ENCODE measurements at regions not wholly inside any gene's neighbourhood (a gene's known extent, or its start where the extent isn't known, plus 50 kb on each side); places are given as distances from the start of the nearest gene placed in this dataset.
"Not testable (repeated sequence)": the region's sequence is repeated elsewhere in the genome, so short reads cannot be mapped to it uniquely, and the experiment has no call there.

DNA sequence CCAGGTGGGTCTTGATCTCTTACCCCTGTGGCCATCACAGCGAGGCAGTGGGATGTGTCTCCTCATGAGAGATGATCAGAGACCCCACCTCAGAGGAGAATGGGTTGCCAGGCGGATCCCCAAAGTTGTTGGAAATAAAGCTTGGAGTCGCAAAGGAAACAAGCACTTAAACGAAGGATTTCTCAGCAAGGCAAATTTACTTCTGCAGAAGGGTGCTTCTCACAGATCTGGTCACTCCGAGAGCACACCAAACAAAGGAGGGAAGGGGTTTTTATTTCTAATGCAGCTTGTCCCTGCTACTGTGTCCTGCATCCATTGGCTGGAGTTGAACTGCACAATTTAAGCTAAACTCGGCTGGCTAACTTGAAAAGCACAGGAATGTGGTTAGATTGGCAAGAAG, 466.6 kb upstream of the EYS start:
- ChIA-PET POLR2A (no interaction called here), CTCF (no interaction called here)
- no peak for TF ChIP-seq FOXM1 (IDR thresholded peaks at IDR 0.05; ENCODE audit: borderline replicate concordance)
- TF ChIP-seq CTBP1 (IDR thresholded peaks at IDR 0.05; ENCODE audit: borderline replicate concordance), result no peak
- TF ChIP-seq ELF4 (IDR thresholded peaks at IDR 0.05), result no peak
- TF ChIP-seq FOXA1 (IDR thresholded peaks at IDR 0.05), result no peak
- no peak for TF ChIP-seq FOXK2 (IDR thresholded peaks at IDR 0.05)
- TF ChIP-seq ARNT (IDR thresholded peaks at IDR 0.05), result no peak
- TF ChIP-seq PKNOX1 (IDR thresholded peaks at IDR 0.05), result no peak
- TF ChIP-seq HDGF (IDR thresholded peaks at IDR 0.05; ENCODE audit: borderline replicate concordance), result no peak
- no peak for TF ChIP-seq BHLHE40 (IDR thresholded peaks at IDR 0.05; ENCODE audit: borderline replicate concordance)
- no peak for TF ChIP-seq LEF1 (IDR thresholded peaks at IDR 0.05; ENCODE audit: borderline replicate concordance)
- TF ChIP-seq TARDBP (IDR thresholded peaks at IDR 0.05), result no peak
- no peak for TF ChIP-seq NFRKB (IDR thresholded peaks at IDR 0.05)
- no peak for TF ChIP-seq SP1 (IDR thresholded peaks at IDR 0.05)
- TF ChIP-seq L3MBTL2 (conservative IDR thresholded peaks at IDR 0.05), result no peak
- DNase-seq (ENCODE audit: extremely low spot score), result no peak

- DNase-seq (ENCODE audit: extremely low spot score); CTCF ChIA-PET; POLR2A ChIA-PET: not testable (repeated sequence)
Measured at GRCh38 chr6:66166713-66167112, 459.7 kb upstream of the EYS start.

- ChIA-PET CTCF (no interaction called here), POLR2A (no interaction called here)
- TF ChIP-seq ELF4 (IDR thresholded peaks at IDR 0.05), result no peak
- TF ChIP-seq FOXK2 (IDR thresholded peaks at IDR 0.05), result no peak
- no peak for TF ChIP-seq ARNT (IDR thresholded peaks at IDR 0.05)
- no peak for TF ChIP-seq FOXM1 (IDR thresholded peaks at IDR 0.05; ENCODE audit: borderline replicate concordance)
- TF ChIP-seq ZNF384 (IDR thresholded peaks at IDR 0.05), result no peak
- TF ChIP-seq PKNOX1 (IDR thresholded peaks at IDR 0.05), result no peak
- TF ChIP-seq NFRKB (IDR thresholded peaks at IDR 0.05), result no peak
- TF ChIP-seq HDGF (IDR thresholded peaks at IDR 0.05; ENCODE audit: borderline replicate concordance), result no peak
- TF ChIP-seq TARDBP (IDR thresholded peaks at IDR 0.05), result no peak
- no peak for DNase-seq (ENCODE audit: extremely low spot score)
Measured at GRCh38 chr6:66161546-66162108, 454.6 kb upstream of the EYS start.

DNA sequence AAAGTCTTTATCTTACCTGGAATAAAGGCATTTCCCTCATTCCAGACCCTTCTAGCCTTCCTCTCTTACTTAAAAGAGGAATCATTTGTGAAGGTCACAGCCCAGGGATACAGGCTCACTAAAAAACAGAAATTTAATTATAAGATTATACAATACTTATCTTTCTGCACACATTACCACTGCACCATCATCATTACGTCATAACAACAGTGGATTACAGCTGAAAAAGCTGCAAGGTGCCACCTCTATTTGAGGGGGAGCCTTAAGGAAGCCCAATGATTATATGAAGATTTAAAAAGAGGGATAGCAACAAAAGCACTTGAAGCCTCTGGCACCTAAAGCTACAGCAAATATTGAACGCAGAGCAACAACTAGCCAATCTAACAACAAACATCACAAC, 452.9 kb upstream of the EYS start:
- ChIA-PET CTCF (no interaction called here), POLR2A (no interaction called here)
- no peak for TF ChIP-seq HDGF (IDR thresholded peaks at IDR 0.05; ENCODE audit: borderline replicate concordance)
- no peak for TF ChIP-seq ARNT (IDR thresholded peaks at IDR 0.05)
- TF ChIP-seq SUZ12 (IDR thresholded peaks at IDR 0.05), result no peak
- TF ChIP-seq SP1 (IDR thresholded peaks at IDR 0.05), result no peak
- TF ChIP-seq L3MBTL2 (conservative IDR thresholded peaks at IDR 0.05), result no peak
- no peak for TF ChIP-seq LEF1 (IDR thresholded peaks at IDR 0.05; ENCODE audit: borderline replicate concordance)
- no peak for TF ChIP-seq ZNF384 (IDR thresholded peaks at IDR 0.05)
- no peak for TF ChIP-seq FOXM1 (IDR thresholded peaks at IDR 0.05; ENCODE audit: borderline replicate concordance)
- TF ChIP-seq BHLHE40 (IDR thresholded peaks at IDR 0.05; ENCODE audit: borderline replicate concordance), result no peak
- no peak for TF ChIP-seq FOXK2 (IDR thresholded peaks at IDR 0.05)
- TF ChIP-seq TARDBP (IDR thresholded peaks at IDR 0.05), result no peak
- TF ChIP-seq NFRKB (IDR thresholded peaks at IDR 0.05), result no peak
- no peak for TF ChIP-seq CTBP1 (IDR thresholded peaks at IDR 0.05; ENCODE audit: borderline replicate concordance)
- TF ChIP-seq PKNOX1 (IDR thresholded peaks at IDR 0.05), result no peak
- no peak for TF ChIP-seq FOXA1 (IDR thresholded peaks at IDR 0.05)
- no peak for TF ChIP-seq ELF4 (IDR thresholded peaks at IDR 0.05)
- DNase-seq (ENCODE audit: extremely low spot score), result no peak

DNA sequence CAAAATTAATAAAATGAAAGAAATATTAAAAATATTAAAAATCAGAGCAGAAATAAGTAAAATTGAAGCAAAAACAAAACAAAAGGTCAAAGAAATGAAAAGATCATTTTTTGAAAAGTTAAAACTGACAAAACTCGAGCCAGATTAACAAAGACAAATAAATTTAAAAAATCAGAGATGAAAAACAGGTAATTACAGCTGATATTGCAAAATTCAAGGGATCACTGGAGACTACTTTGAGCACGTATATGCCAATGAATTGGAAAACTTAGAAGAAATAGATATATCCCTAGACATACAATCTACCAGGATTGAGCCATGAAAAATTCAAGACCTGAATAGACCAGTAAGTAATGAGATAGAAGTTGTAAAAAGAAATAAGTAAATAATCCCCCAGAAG, 446.2 kb upstream of the EYS start:
- POLR2A ChIA-PET, result no interaction called here
- no peak for DNase-seq (ENCODE audit: extremely low spot score)
- TF ChIP-seq ELF4 (IDR thresholded peaks at IDR 0.05), result no peak
- TF ChIP-seq SP1 (IDR thresholded peaks at IDR 0.05), result no peak
- no peak for TF ChIP-seq FOXA1 (IDR thresholded peaks at IDR 0.05)
- CTCF ChIA-PET, result no interaction called here

DNA sequence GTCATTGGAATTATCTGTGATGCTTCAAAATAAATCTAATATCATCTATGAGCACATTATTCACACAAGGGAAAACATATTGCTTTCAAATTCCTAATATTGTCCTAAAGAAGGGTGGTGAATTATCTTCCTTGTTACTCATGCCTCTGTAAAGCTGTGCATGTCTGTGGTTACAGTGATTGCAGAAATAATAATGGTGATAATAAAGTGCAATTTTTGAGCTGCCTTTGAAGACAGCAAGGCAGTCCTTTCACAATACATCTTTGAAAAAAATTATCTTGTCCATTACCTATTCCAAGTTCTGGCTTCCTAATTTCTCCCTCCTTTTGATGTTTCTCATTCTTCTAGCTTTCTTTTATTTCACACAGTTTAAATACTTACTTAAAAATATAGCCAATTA, 442.1 kb upstream of the EYS start:
- CTCF ChIA-PET, result interaction anchor here (0.8 kb wide), 1 partner anchor 961 kb away, joined by 3 read pairs; no protein-coding TSS in a partner anchor

GRCh38 chr6:66145867-66146266, 438.8 kb upstream of the EYS start:
- CTCF ChIA-PET, result no interaction called here
- POLR2A ChIA-PET, result no interaction called here
- no peak for TF ChIP-seq FOXA1 (IDR thresholded peaks at IDR 0.05)
- no peak for TF ChIP-seq BHLHE40 (IDR thresholded peaks at IDR 0.05; ENCODE audit: borderline replicate concordance)
- TF ChIP-seq ZNF384 (IDR thresholded peaks at IDR 0.05), result no peak
- TF ChIP-seq TARDBP (IDR thresholded peaks at IDR 0.05), result no peak
- TF ChIP-seq NFRKB (IDR thresholded peaks at IDR 0.05), result no peak
- TF ChIP-seq CTBP1 (IDR thresholded peaks at IDR 0.05; ENCODE audit: borderline replicate concordance), result no peak
- TF ChIP-seq L3MBTL2 (conservative IDR thresholded peaks at IDR 0.05), result no peak
- TF ChIP-seq ARNT (IDR thresholded peaks at IDR 0.05), result no peak
- no peak for TF ChIP-seq SP1 (IDR thresholded peaks at IDR 0.05)
- TF ChIP-seq FOXK2 (IDR thresholded peaks at IDR 0.05), result no peak
- TF ChIP-seq LEF1 (IDR thresholded peaks at IDR 0.05; ENCODE audit: borderline replicate concordance), result no peak
- DNase-seq (ENCODE audit: extremely low spot score), result no peak

More for the DNA sequence above, 442.1 kb upstream of the EYS start:
- POLR2A ChIA-PET, result no interaction called here
- TF ChIP-seq ZNF384 (IDR thresholded peaks at IDR 0.05), result no peak
- DNase-seq (ENCODE audit: extremely low spot score), result no peak
